HFF-Myc (cell line): ENCODE measurements at regions not wholly inside any gene's neighbourhood (a gene's known extent, or its start where the extent isn't known, plus 50 kb on each side); places are given as distances from the start of the nearest gene placed in this dataset.
A peak's percentile ranks its signal among the peaks of the same experiment; 100 is the strongest.

Source experiments
- DNase-seq: peaks from one replicate; pipeline ENCODE4 v3.0.0-alpha.2; 2011; ENCODE audit warnings: low read depth; ENCODE audit errors: extremely low read depth
- H3K4me3 ChIP-seq: replicated peaks from 2 replicates; pipeline ENCODE4 v1.5.1; 2011; ENCODE audit warnings: low read depth, mild to moderate bottlenecking, control low read depth, low read length
- CTCF ChIP-seq: IDR thresholded peaks from 2 replicates; pipeline ENCODE4 v1.5.1; 2012; ENCODE audit warnings: mild to moderate bottlenecking, low read depth, low read length, control low read depth; ENCODE audit errors: missing control alignments

GRCh38 chr13:47158593-47158992, 261.7 kb upstream of the HTR2A start:
- no peak for TF ChIP-seq CTCF
- no peak for DNase-seq
- no peak overlapping the region for H3K4me3 ChIP-seq

GRCh38 chr13:47148543-47148942, 251.7 kb upstream of the HTR2A start:
- no peak overlapping the region for H3K4me3 ChIP-seq
- no peak for TF ChIP-seq CTCF
- DNase-seq = no peak

- no peak for TF ChIP-seq CTCF
- H3K4me3 ChIP-seq = no peak overlapping the region
- no peak for DNase-seq
These were observed 250.9 kb upstream of the HTR2A start for GRCh38 chr13:47147812-47148119.

GRCh38 chr13:47146991-47147811, 250.3 kb upstream of the HTR2A start:
- H3K4me3 ChIP-seq = no peak overlapping the region
- TF ChIP-seq CTCF = no peak
- no peak for DNase-seq

DNA sequence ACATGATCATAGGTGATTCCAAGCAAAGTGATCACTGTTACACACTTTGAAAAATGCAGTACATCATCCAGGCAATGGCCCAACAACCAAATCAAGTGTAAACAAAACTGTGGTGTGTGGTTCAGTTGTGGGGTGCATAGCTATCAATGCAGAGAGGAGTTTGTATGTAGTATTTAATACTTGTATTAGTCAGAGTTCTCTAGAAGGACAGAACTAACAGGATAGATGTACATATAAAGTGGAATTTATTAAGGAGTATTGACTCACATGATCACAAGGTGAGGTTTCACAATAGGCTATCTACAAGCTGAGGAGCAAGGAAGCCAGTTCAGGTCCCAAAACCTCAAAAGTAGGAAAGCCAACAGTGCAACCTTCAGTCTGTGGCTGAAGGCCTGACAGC, 249.3 kb upstream of the HTR2A start:
- no peak overlapping the region for H3K4me3 ChIP-seq
- TF ChIP-seq CTCF = no peak
- DNase-seq = peak; percentile 14

DNA sequence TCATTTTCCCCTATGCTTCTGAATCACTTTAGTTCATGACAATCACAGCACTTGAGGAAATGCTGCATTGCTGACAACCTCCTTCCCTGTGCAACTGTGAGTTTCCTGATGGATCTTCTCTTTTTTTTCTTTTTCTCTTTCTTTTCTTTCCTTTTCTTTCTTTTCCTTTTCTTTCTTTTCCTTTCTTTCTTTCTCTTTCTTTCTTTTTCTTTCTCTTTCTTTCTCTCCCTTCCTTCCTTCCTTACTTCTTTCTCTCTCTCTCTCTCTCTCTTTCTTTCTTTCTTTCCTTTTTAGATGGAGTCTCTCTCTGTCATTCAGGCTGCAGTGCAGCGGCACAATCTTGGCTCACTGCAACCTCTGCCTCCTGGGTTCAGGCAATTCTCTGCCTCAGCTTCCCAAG, 247.9 kb upstream of the HTR2A start:
- H3K4me3 ChIP-seq = no peak overlapping the region
- DNase-seq = no peak
- TF ChIP-seq CTCF = no peak

GRCh38 chr13:47142105-47142504, 245.3 kb upstream of the HTR2A start:
- DNase-seq = no peak
- no peak for TF ChIP-seq CTCF
- H3K4me3 ChIP-seq = no peak overlapping the region
